Activated CD8-positive, alpha-beta T cell treated with anti-CD3 and anti-CD28 coated beads, Interleukin-2, amount 10 ng/mL, durations not matched to agents 7 days and 5 days (primary cell): ENCODE measurements at regions not wholly inside any gene's neighbourhood (a gene's known extent, or its start where the extent isn't known, plus 50 kb on each side); places are given as distances from the start of the nearest gene placed in this dataset.
"Not testable (repeated sequence)": the region's sequence is repeated elsewhere in the genome, so short reads cannot be mapped to it uniquely, and the experiment has no call there.

Experiments used
- ATAC-seq: fragments of 150-1000 bp; cut with Tn5 transposase; one replicate; pipeline ENCODE4 v1.10.0; 2021; ENCODE audit warnings: moderate library complexity
- CTCF ChIA-PET: fragments of 350-600 bp; sonication (Branson Sonifier 250); formaldehyde crosslinking; loops from one replicate; lab custom pipeline; 2021; ENCODE audit warnings: antibody characterized with exemption; lab: Charles Lee
- POLR2A ChIA-PET: fragments of 350-600 bp; sonication (Branson Sonifier 250); formaldehyde crosslinking; loops from one replicate; lab custom pipeline; 2021; ENCODE audit warnings: antibody characterized with exemption; lab: Charles Lee
- DNase-seq: peaks from one replicate; pipeline ENCODE4 v3.0.0-alpha.2; 2020
- H3K27ac Mint-ChIP-seq: one replicate; pipeline ENCODE4 v1.8.0; 2021; ENCODE audit warnings: mild to moderate bottlenecking, mixed read lengths
- H3K27me3 Mint-ChIP-seq: one replicate; pipeline ENCODE4 v1.8.0; 2021; ENCODE audit warnings: low read depth, mixed read lengths
- H3K36me3 Mint-ChIP-seq: one replicate; pipeline ENCODE4 v1.8.0; 2021; ENCODE audit warnings: low read depth, mixed read lengths
- H3K4me1 Mint-ChIP-seq: one replicate; pipeline ENCODE4 v1.8.0; 2021; ENCODE audit warnings: low read depth, mixed read lengths
- H3K4me3 Mint-ChIP-seq: one replicate; pipeline ENCODE4 v1.8.0; 2021; ENCODE audit warnings: mild to moderate bottlenecking, mixed read lengths
- H3K9me3 Mint-ChIP-seq: one replicate; pipeline ENCODE4 v1.8.0; 2022; ENCODE audit warnings: mixed read lengths; ENCODE audit not compliant: insufficient read depth

GRCh38 chr6:8859501-8859900, 424.2 kb upstream of the SLC35B3 start:
- CTCF ChIA-PET, result no interaction called here
- ATAC-seq, result no peak
- H3K27me3 Mint-ChIP-seq, result no peaks in the 10 kb centered on the region
- no peaks in the 10 kb centered on the region for H3K36me3 Mint-ChIP-seq
- DNase-seq, result no peak
- POLR2A ChIA-PET, result no interaction called here
- no peaks in the 10 kb centered on the region for H3K4me1 Mint-ChIP-seq
- H3K9me3 Mint-ChIP-seq, result no peaks in the 10 kb centered on the region
- H3K4me3 Mint-ChIP-seq, result no peak overlapping the region
- no peak overlapping the region for H3K27ac Mint-ChIP-seq

GRCh38 chr6:8858854-8859331, 423.5 kb upstream of the SLC35B3 start:
- CTCF ChIA-PET, result no interaction called here
- no peaks in the 10 kb centered on the region for H3K27me3 Mint-ChIP-seq
- DNase-seq, result no peak

GRCh38 chr6:8857160-8857559, 421.8 kb upstream of the SLC35B3 start:
- CTCF ChIA-PET, result no interaction called here
- H3K4me1 Mint-ChIP-seq, result no peaks in the 10 kb centered on the region
- H3K9me3 Mint-ChIP-seq, result no peaks in the 10 kb centered on the region
- H3K4me3 Mint-ChIP-seq, result no peak overlapping the region
- ATAC-seq (no peak), DNase-seq (no peak)
- H3K36me3 Mint-ChIP-seq, result no peaks in the 10 kb centered on the region
- POLR2A ChIA-PET, result no interaction called here
- H3K27ac Mint-ChIP-seq, result no peak overlapping the region
- H3K27me3 Mint-ChIP-seq, result no peaks in the 10 kb centered on the region

More at GRCh38 chr6:8858854-8859331, 423.5 kb upstream of the SLC35B3 start:
- Mint-ChIP-seq H3K4me3 (no peak overlapping the region), H3K9me3 (no peaks in the 10 kb centered on the region), H3K4me1 (no peaks in the 10 kb centered on the region), H3K27ac (no peak overlapping the region), H3K36me3 (no peaks in the 10 kb centered on the region)
- POLR2A ChIA-PET, result no interaction called here
- ATAC-seq, result no peak

GRCh38 chr6:8855411-8855810, 420.1 kb upstream of the SLC35B3 start:
- Mint-ChIP-seq H3K27ac (no peak overlapping the region), H3K4me3 (no peak overlapping the region), H3K4me1 (no peaks in the 10 kb centered on the region), H3K36me3 (no peaks in the 10 kb centered on the region), H3K27me3 (no peaks in the 10 kb centered on the region), H3K9me3 (no peaks in the 10 kb centered on the region)
- ChIA-PET CTCF (no interaction called here), POLR2A (no interaction called here)
- ATAC-seq (no peak), DNase-seq (no peak)

GRCh38 chr6:8852332-8852731, 417.0 kb upstream of the SLC35B3 start:
- Mint-ChIP-seq H3K4me1 (no peaks in the 10 kb centered on the region), H3K27me3 (no peaks in the 10 kb centered on the region), H3K9me3 (no peaks in the 10 kb centered on the region), H3K4me3 (no peak overlapping the region), H3K36me3 (no peaks in the 10 kb centered on the region), H3K27ac (no peak overlapping the region)
- ChIA-PET POLR2A (no interaction called here), CTCF (no interaction called here)
- ATAC-seq (no peak), DNase-seq (no peak)

- DNase-seq, H3K27ac Mint-ChIP-seq, ATAC-seq, POLR2A ChIA-PET, H3K4me1 Mint-ChIP-seq, H3K9me3 Mint-ChIP-seq, H3K27me3 Mint-ChIP-seq, CTCF ChIA-PET, H3K4me3 Mint-ChIP-seq, H3K36me3 Mint-ChIP-seq: not testable (repeated sequence)
These were observed 411.3 kb upstream of the SLC35B3 start for GRCh38 chr6:8846680-8847079.

GRCh38 chr6:8845690-8846089, 410.3 kb upstream of the SLC35B3 start:
- DNase-seq (no peak), ATAC-seq (no peak)
- POLR2A ChIA-PET, result no interaction called here
- H3K9me3 Mint-ChIP-seq, result no peaks in the 10 kb centered on the region
- no peaks in the 10 kb centered on the region for H3K27me3 Mint-ChIP-seq
- H3K4me3 Mint-ChIP-seq, result no peak overlapping the region
- no peaks in the 10 kb centered on the region for H3K4me1 Mint-ChIP-seq
- H3K27ac Mint-ChIP-seq, result no peak overlapping the region
- no peaks in the 10 kb centered on the region for H3K36me3 Mint-ChIP-seq
- CTCF ChIA-PET, result no interaction called here

- Mint-ChIP-seq H3K4me3 (no peak overlapping the region), H3K4me1 (no peaks in the 10 kb centered on the region), H3K27ac (no peak overlapping the region), H3K9me3 (no peaks in the 10 kb centered on the region), H3K27me3 (no peaks in the 10 kb centered on the region), H3K36me3 (no peaks in the 10 kb centered on the region)
- CTCF ChIA-PET, result no interaction called here
- DNase-seq, result no peak
- ATAC-seq, result no peak
- POLR2A ChIA-PET, result no interaction called here
These were observed 409.6 kb upstream of the SLC35B3 start for GRCh38 chr6:8844968-8845367.

- no peaks in the 10 kb centered on the region for H3K9me3 Mint-ChIP-seq
- no peaks in the 10 kb centered on the region for H3K36me3 Mint-ChIP-seq
- H3K4me1 Mint-ChIP-seq, result no peaks in the 10 kb centered on the region
- ChIA-PET CTCF (no interaction called here), POLR2A (no interaction called here)
- DNase-seq (no peak), ATAC-seq (no peak)
- no peak overlapping the region for H3K4me3 Mint-ChIP-seq
- no peaks in the 10 kb centered on the region for H3K27me3 Mint-ChIP-seq
- H3K27ac Mint-ChIP-seq, result no peak overlapping the region
These were observed 404.3 kb upstream of the SLC35B3 start for GRCh38 chr6:8839626-8840025.

GRCh38 chr6:8837343-8837742, 402.0 kb upstream of the SLC35B3 start:
- POLR2A ChIA-PET, result interaction anchor here (0.6 kb wide), 1 partner anchor 16 kb away, joined by 4 read pairs; no protein-coding TSS in a partner anchor
- DNase-seq (no peak), ATAC-seq (no peak)
- H3K4me3 Mint-ChIP-seq, result no peak overlapping the region
- no peaks in the 10 kb centered on the region for H3K36me3 Mint-ChIP-seq
- no peak overlapping the region for H3K27ac Mint-ChIP-seq
- no peaks in the 10 kb centered on the region for H3K27me3 Mint-ChIP-seq
- no peaks in the 10 kb centered on the region for H3K9me3 Mint-ChIP-seq
- H3K4me1 Mint-ChIP-seq, result no peaks in the 10 kb centered on the region
- CTCF ChIA-PET, result no interaction called here

- H3K4me3 Mint-ChIP-seq, POLR2A ChIA-PET, ATAC-seq, H3K9me3 Mint-ChIP-seq, H3K36me3 Mint-ChIP-seq, DNase-seq, CTCF ChIA-PET, H3K4me1 Mint-ChIP-seq, H3K27ac Mint-ChIP-seq, H3K27me3 Mint-ChIP-seq: not testable (repeated sequence)
These were observed 397.4 kb upstream of the SLC35B3 start for GRCh38 chr6:8832695-8833094.

- Mint-ChIP-seq H3K27ac (no peak overlapping the region), H3K27me3 (no peaks in the 10 kb centered on the region), H3K9me3 (no peaks in the 10 kb centered on the region), H3K4me1 (no peaks in the 10 kb centered on the region), H3K4me3 (no peak overlapping the region), H3K36me3 (no peaks in the 10 kb centered on the region)
- no peak for ATAC-seq
- DNase-seq, result no peak
- ChIA-PET POLR2A (no interaction called here), CTCF (no interaction called here)
These were observed 396.2 kb upstream of the SLC35B3 start for GRCh38 chr6:8831366-8832152.

GRCh38 chr6:8830794-8831193, 395.4 kb upstream of the SLC35B3 start:
- Mint-ChIP-seq H3K4me1 (no peaks in the 10 kb centered on the region), H3K4me3 (no peak overlapping the region), H3K27me3 (no peaks in the 10 kb centered on the region), H3K36me3 (no peaks in the 10 kb centered on the region), H3K27ac (no peak overlapping the region), H3K9me3 (no peaks in the 10 kb centered on the region)
- DNase-seq, result no peak
- CTCF ChIA-PET, result no interaction called here
- no peak for ATAC-seq
- POLR2A ChIA-PET, result no interaction called here
